Adrenal gland (tissue), 9 donors: ENCODE measurements at regions not wholly inside any gene's neighbourhood (a gene's known extent, or its start where the extent isn't known, plus 50 kb on each side); places are given as distances from the start of the nearest gene placed in this dataset.

Source experiments
- DNase-seq, 7 donors: peaks; one replicate each; pipeline ENCODE4 v3.0.0-alpha.2; 2019 to 2020
- H3K27ac ChIP-seq, 5 donors: fragments of 200-600 bp; sonication (generic) in 4 of 5; 1 replicate in 3 of 5; 2 replicates in 2 of 5; pipeline versions ENCODE4 v1.5.1 to v1.8.0; 2016 to 2020; ENCODE audit warnings: mild to moderate bottlenecking in 1 of 5
- H3K27me3 ChIP-seq: fragments of 200-600 bp; 2 replicates; pipeline ENCODE4 v1.8.0; 2021
- H3K36me3 ChIP-seq, 2 donors: fragments of 200-600 bp; replicated peaks in 1 of 2; 1 replicate in 1 of 2; 2 replicates in 1 of 2; pipeline versions ENCODE4 v1.5.1 to v1.8.0; 2018 to 2022
- H3K4me1 ChIP-seq, 2 donors: fragments of 200-600 bp; replicated peaks in 1 of 2; 1 replicate in 1 of 2; 2 replicates in 1 of 2; pipeline versions ENCODE4 v1.5.1 to v1.8.0; 2018 to 2021
- H3K4me3 ChIP-seq, 4 donors: fragments of 200-600 bp; sonication (generic) in 3 of 4; one replicate each; pipeline ENCODE4 v1.5.1; 2016 to 2018
- H3K9me3 ChIP-seq, 3 donors: fragments of 200-600 bp; sonication (generic) in 1 of 3; replicated peaks in 1 of 3; 1 replicate in 2 of 3; 2 replicates in 1 of 3; pipeline versions ENCODE4 v1.5.1 to v1.8.0; 2016 to 2021
- POLR2A ChIP-seq, 2 donors: fragments of 450-650 bp; IDR thresholded peaks; one replicate each; pipeline ENCODE4 v1.6.1; 2017; ENCODE audit warnings: antibody characterized with exemption in 2 of 2, mild to moderate bottlenecking in 2 of 2, moderate library complexity in 1 of 2
- WGBS, 4 donors: extraction: QIAGEN DNeasy Blood & Tissue Kit in 2 of 4; methylation state at CpG; one replicate each; pipeline versions ENCODE4 v1.1.5 to v1.1.7; 2013 to 2017; 5-methylcytosine and 5-hydroxymethylcytosine counted together
- intact Hi-C, 2 donors: fragments of 100-400 bp; cut with DNase I; formaldehyde crosslinking; loops; one replicate each; pipeline versions ENCODE4 v1.14.1 to v1.15.0; 2022 to 2023
- TF ChIP-seq, protein P1 (sequence below), 6 experiments: fragments of 450-650 bp in 4 of 6; fragments of 200-600 bp in 2 of 6; sonication (generic) in 1 of 6; IDR thresholded peaks; 1 replicate in 5 of 6; 2 replicates in 1 of 6; pipeline versions ENCODE4 v1.5.1 to v1.8.0; 2016 to 2021; ENCODE audit warnings: antibody characterized with exemption in 6 of 6, mild to moderate bottlenecking in 2 of 6, moderate library complexity in 1 of 6
- donor health status: healthy with polysubstance abuse.
- donor health status: Bipolar disorder and iron deficiency.
- donor health status: DM: yes; HTN: yes; CAD: no.
- donor health status: DM: no; HTN: no; CAD: no.
- donor health status: DM: no; HTN: no; CAD: no.

DNA sequence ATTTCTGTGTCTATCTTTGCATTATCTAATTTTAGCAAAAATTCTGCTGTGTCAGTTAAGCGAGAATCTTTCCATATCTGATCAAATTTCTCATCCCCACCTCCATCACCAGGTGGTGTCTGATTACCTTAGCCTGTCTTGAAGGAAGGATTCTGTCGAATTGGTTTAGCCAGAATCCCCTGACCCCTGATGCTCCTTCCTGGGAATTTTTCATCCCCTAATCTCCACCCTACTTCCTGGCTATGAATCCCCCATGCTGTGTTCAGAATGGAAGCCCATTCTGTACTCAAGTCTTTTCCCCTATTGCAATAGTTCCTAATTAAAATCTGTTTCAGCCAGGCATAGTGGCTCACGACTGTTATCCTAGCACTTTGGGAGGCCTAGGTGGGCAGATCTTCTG lies 216.1 kb downstream of the SKIDA1 start:
- Histone ChIP-seq H3K9me3 (no peaks in the 10 kb centered on the region), H3K27ac (no peak overlapping the region), H3K4me3 (no peak overlapping the region), H3K27me3 (no peaks in the 10 kb centered on the region), H3K4me1 (peaks cover 6 to 7% of the 10 kb centered on the region in 2 donors), H3K36me3 (no peaks in the 10 kb centered on the region)
- intact Hi-C loops = no loop called here
- WGBS, 4 donors = 61 to 73% (median 70%) methylated on average over 3 of the region's 3 CpGs
- TF ChIP-seq POLR2A (IDR thresholded peaks at IDR 0.05) = no peak
- TF ChIP-seq, protein P1, sequence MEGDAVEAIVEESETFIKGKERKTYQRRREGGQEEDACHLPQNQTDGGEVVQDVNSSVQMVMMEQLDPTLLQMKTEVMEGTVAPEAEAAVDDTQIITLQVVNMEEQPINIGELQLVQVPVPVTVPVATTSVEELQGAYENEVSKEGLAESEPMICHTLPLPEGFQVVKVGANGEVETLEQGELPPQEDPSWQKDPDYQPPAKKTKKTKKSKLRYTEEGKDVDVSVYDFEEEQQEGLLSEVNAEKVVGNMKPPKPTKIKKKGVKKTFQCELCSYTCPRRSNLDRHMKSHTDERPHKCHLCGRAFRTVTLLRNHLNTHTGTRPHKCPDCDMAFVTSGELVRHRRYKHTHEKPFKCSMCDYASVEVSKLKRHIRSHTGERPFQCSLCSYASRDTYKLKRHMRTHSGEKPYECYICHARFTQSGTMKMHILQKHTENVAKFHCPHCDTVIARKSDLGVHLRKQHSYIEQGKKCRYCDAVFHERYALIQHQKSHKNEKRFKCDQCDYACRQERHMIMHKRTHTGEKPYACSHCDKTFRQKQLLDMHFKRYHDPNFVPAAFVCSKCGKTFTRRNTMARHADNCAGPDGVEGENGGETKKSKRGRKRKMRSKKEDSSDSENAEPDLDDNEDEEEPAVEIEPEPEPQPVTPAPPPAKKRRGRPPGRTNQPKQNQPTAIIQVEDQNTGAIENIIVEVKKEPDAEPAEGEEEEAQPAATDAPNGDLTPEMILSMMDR (IDR thresholded peaks at IDR 0.05) = no peak
- no peak for DNase-seq

- Histone ChIP-seq H3K27ac (no peak overlapping the region), H3K36me3 (no peaks in the 10 kb centered on the region), H3K9me3 (no peaks in the 10 kb centered on the region), H3K4me3 (no peak overlapping the region), H3K27me3 (no peaks in the 10 kb centered on the region), H3K4me1 (peaks cover 1 to 3% of the 10 kb centered on the region in 2 donors)
- intact Hi-C loops = no loop called here
- DNase-seq = no peak
- 65 to 73% (median 70%) methylated on average over 4 of the region's 4 CpGs for WGBS, 4 donors
- TF ChIP-seq, protein P1 (IDR thresholded peaks at IDR 0.05) = no peak
- no peak for TF ChIP-seq POLR2A (IDR thresholded peaks at IDR 0.05)
Measured at GRCh38 chr10:21308946-21309345, 216.5 kb downstream of the SKIDA1 start.

DNA sequence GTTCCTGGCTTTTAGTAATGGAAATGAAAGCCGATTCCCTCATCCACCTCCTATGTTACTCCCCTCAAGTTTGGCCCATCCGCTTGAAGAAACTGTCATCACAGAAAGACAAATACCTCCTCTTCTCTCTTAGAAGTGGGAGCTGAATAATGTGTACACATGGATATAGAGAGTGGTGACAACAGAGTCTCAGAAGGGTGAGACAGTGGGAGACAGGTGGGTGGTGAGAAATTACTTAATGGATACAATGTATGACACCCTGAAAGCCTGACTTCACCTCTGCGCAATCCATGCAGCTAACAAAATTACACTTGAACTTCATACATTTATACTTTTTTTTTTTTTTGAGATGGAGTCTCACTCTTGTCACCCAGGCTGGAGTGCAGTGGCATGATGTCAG lies 217.5 kb downstream of the SKIDA1 start:
- Histone ChIP-seq H3K27me3 (no peaks in the 10 kb centered on the region), H3K4me3 (no peak overlapping the region), H3K9me3 (no peaks in the 10 kb centered on the region), H3K4me1 (no peaks in the 10 kb centered on the region), H3K27ac (no peak overlapping the region), H3K36me3 (no peaks in the 10 kb centered on the region)
- WGBS, 4 donors = 89 to 99% (median 95%) methylated on average over 3 of the region's 3 CpGs
- intact Hi-C loops = no loop called here
- TF ChIP-seq POLR2A (IDR thresholded peaks at IDR 0.05) = no peak
- TF ChIP-seq, protein P1 (IDR thresholded peaks at IDR 0.05) = no peak
- peak in 1 of 7 donors; percentile 9 for DNase-seq

- Histone ChIP-seq H3K27ac (no peak overlapping the region), H3K4me1 (no peaks in the 10 kb centered on the region), H3K9me3 (no peaks in the 10 kb centered on the region), H3K4me3 (no peak overlapping the region), H3K36me3 (no peaks in the 10 kb centered on the region), H3K27me3 (no peaks in the 10 kb centered on the region)
- no peak for TF ChIP-seq POLR2A (IDR thresholded peaks at IDR 0.05)
- TF ChIP-seq, protein P1 (IDR thresholded peaks at IDR 0.05) = no peak
- WGBS, 4 donors = 99 to 100% (median 100%) methylated on average over 2 of the region's 2 CpGs
- DNase-seq = no peak
- intact Hi-C loops = no loop called here
Measured at GRCh38 chr10:21304608-21305007, 220.9 kb downstream of the SKIDA1 start.
